HT1080 (cell line): ENCODE measurements at regions not wholly inside any gene's neighbourhood (a gene's known extent, or its start where the extent isn't known, plus 50 kb on each side); places are given as distances from the start of the nearest gene placed in this dataset.
"Not testable (repeated sequence)": the region's sequence is repeated elsewhere in the genome, so short reads cannot be mapped to it uniquely, and the experiment has no call there.

ENCODE experiments used
- DNase-seq: peaks from one replicate; pipeline ENCODE4 v3.0.0-alpha.2; 2015; ENCODE audit warnings: low read depth

- no peak for DNase-seq
These were observed 144.0 kb upstream of the ITGB1 start for GRCh38 chr10:33102071-33102470.

- no peak for DNase-seq
These were observed 143.4 kb upstream of the ITGB1 start for GRCh38 chr10:33101392-33101787.

- no peak for DNase-seq
These were observed 142.9 kb upstream of the ITGB1 start for GRCh38 chr10:33100781-33101391.

GRCh38 chr10:33099748-33100147 is 141.7 kb upstream of the ITGB1 start:
- no peak for DNase-seq

- peak; percentile 29 for DNase-seq
These were observed 141.1 kb upstream of the ITGB1 start for GRCh38 chr10:33098951-33099663.

GRCh38 chr10:33095867-33096815 is 138.1 kb upstream of the ITGB1 start:
- DNase-seq: no peak

GRCh38 chr10:33094263-33095051 is 136.4 kb upstream of the ITGB1 start:
- DNase-seq: no peak

GRCh38 chr10:33093362-33093761 is 135.3 kb upstream of the ITGB1 start:
- no peak for DNase-seq

- DNase-seq: no peak
These were observed 134.6 kb upstream of the ITGB1 start for GRCh38 chr10:33092596-33092995.

- no peak for DNase-seq
These were observed 133.2 kb upstream of the ITGB1 start for GRCh38 chr10:33091201-33091600.

- no peak for DNase-seq
These were observed 131.0 kb upstream of the ITGB1 start for GRCh38 chr10:33088990-33089389.

- no peak for DNase-seq
These were observed 129.9 kb upstream of the ITGB1 start for GRCh38 chr10:33087922-33088321.

- no peak for DNase-seq
These were observed 129.1 kb upstream of the ITGB1 start for GRCh38 chr10:33087152-33087551.

GRCh38 chr10:33086100-33086499 is 128.1 kb upstream of the ITGB1 start:
- DNase-seq: no peak

GRCh38 chr10:33085313-33085833 is 127.3 kb upstream of the ITGB1 start:
- DNase-seq: no peak

- no peak for DNase-seq
These were observed 126.4 kb upstream of the ITGB1 start for GRCh38 chr10:33084453-33084852.

- no peak for DNase-seq
These were observed 124.4 kb upstream of the ITGB1 start for GRCh38 chr10:33082373-33082895.

GRCh38 chr10:33080467-33080866 is 122.4 kb upstream of the ITGB1 start:
- DNase-seq: not testable (repeated sequence)

GRCh38 chr10:33074443-33074842 is 116.4 kb upstream of the ITGB1 start:
- no peak for DNase-seq

GRCh38 chr10:33073641-33074415 is 115.8 kb upstream of the ITGB1 start:
- peak; percentile 16 for DNase-seq
